ENCODE measurements at regions not wholly inside any gene's neighbourhood (a gene's known extent, or its start where the extent isn't known, plus 50 kb on each side); places are given as distances from the start of the nearest gene placed in this dataset.
"Not testable (repeated sequence)": the region's sequence is repeated elsewhere in the genome, so short reads cannot be mapped to it uniquely, and the experiment has no call there.

DNA sequence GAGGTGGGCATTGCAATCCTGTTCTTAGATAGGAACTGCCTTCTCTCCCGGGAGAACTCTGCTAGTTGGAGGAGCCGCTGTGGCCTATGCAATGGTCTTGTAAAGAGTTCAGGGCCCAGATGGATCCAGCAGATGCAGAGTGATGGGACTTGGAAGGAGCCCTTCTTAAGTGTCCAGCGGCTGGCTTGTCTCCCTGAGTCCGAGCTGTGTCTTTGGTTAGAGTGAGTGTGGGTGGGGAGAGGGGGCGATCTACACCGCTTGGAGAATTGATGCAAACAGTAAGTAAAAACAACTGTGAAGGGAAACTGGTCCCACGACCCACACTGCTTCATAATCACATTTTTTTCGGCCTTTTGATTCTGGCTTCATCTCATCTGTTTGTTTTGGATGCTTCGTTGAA, 89.8 kb upstream of the CYRIA start:
- Histone ChIP-seq H2BK15ac (ENCODE audit: low read depth, low read length) (no peak overlapping the region), H3K18ac (ENCODE audit: insufficient read length, low read depth, low read length) (no peak overlapping the region), H2AK5ac (ENCODE audit: insufficient read length, low read length) (no peak overlapping the region), H2AFZ (ENCODE audit: low read length) (no peak overlapping the region), H3K9ac (ENCODE audit: extremely low read depth, insufficient read length, low read length) (no peak overlapping the region), H3K9me3 (ENCODE audit: control insufficient read depth, low read depth, low read length) (no peaks in the 10 kb centered on the region), H2BK120ac (ENCODE audit: low read depth, low read length, poor library complexity, severe bottlenecking) (no peak overlapping the region), H3K4me1 (ENCODE audit: insufficient read depth, low read length) (no peaks in the 10 kb centered on the region), H3K79me1 (ENCODE audit: insufficient read depth, low read depth, low read length, poor library complexity, severe bottlenecking) (no peaks in the 10 kb centered on the region), H4K91ac (ENCODE audit: insufficient read length, low read depth, low read length) (no peak overlapping the region), H3K23me2 (ENCODE audit: insufficient read length, low read depth, low read length, poor library complexity, severe bottlenecking) (no peaks in the 10 kb centered on the region), H3K79me2 (ENCODE audit: insufficient read depth, low read length) (no peaks in the 10 kb centered on the region), H3T11ph (ENCODE audit: low read length) (no peak overlapping the region), H2BK5ac (ENCODE audit: insufficient read length, low read length) (no peak overlapping the region), H3K4ac (ENCODE audit: low read depth, low read length) (no peak overlapping the region), H4K20me1 (ENCODE audit: control insufficient read depth, insufficient read depth, insufficient read length) (no peaks in the 10 kb centered on the region), H3K4me2 (ENCODE audit: insufficient read depth, insufficient read length, low read length) (no peak overlapping the region), H3K56ac (ENCODE audit: insufficient read length, low read depth, low read length) (no peak overlapping the region), H2BK20ac (ENCODE audit: low read depth, low read length, poor library complexity, severe bottlenecking) (no peak overlapping the region), H3K27me3 (ENCODE audit: insufficient read depth, low read length) (no peaks in the 10 kb centered on the region), H4K8ac (replicated peaks; ENCODE audit: insufficient read length, low read depth, low read length) (no peak overlapping the region), H3K27ac (ENCODE audit: insufficient read length, low read depth, low read length) (no peak overlapping the region), H4K5ac (ENCODE audit: insufficient read length, low read depth, low read length) (no peak overlapping the region), H3K23ac (ENCODE audit: insufficient read length, low read depth, low read length) (no peak overlapping the region), H2BK12ac (ENCODE audit: insufficient read length, low read depth, low read length) (no peak overlapping the region), H3K14ac (ENCODE audit: insufficient read depth, low read length) (no peak overlapping the region)
- no peak overlapping the region for H3K27ac Mint-ChIP-seq
- no peaks in the 10 kb centered on the region for H3K36me3 Mint-ChIP-seq (ENCODE audit: insufficient read depth in 1 of 3, low read depth in 3 of 3)
- peaks cover 0 to 4% of the 10 kb centered on the region in 2 experiments; a peak in 3 of 4 replicates for H3K4me1 Mint-ChIP-seq
- no CpG with 5 or more reads among the region's 9 CpGs for WGBS (ENCODE audit: extremely low coverage, insufficient read length, low lambda C conversion rate)
- no peak overlapping the region for H3K4me3 Mint-ChIP-seq
- no peak for DNase-seq
- TF ChIP-seq, protein P1, sequence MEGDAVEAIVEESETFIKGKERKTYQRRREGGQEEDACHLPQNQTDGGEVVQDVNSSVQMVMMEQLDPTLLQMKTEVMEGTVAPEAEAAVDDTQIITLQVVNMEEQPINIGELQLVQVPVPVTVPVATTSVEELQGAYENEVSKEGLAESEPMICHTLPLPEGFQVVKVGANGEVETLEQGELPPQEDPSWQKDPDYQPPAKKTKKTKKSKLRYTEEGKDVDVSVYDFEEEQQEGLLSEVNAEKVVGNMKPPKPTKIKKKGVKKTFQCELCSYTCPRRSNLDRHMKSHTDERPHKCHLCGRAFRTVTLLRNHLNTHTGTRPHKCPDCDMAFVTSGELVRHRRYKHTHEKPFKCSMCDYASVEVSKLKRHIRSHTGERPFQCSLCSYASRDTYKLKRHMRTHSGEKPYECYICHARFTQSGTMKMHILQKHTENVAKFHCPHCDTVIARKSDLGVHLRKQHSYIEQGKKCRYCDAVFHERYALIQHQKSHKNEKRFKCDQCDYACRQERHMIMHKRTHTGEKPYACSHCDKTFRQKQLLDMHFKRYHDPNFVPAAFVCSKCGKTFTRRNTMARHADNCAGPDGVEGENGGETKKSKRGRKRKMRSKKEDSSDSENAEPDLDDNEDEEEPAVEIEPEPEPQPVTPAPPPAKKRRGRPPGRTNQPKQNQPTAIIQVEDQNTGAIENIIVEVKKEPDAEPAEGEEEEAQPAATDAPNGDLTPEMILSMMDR (conservative IDR thresholded peaks at IDR 0.05) = no peak
- H3K27me3 Mint-ChIP-seq (ENCODE audit: low read depth) = peaks cover 5% of the 10 kb centered on the region
- H3K9me3 Mint-ChIP-seq = no peaks in the 10 kb centered on the region

DNA sequence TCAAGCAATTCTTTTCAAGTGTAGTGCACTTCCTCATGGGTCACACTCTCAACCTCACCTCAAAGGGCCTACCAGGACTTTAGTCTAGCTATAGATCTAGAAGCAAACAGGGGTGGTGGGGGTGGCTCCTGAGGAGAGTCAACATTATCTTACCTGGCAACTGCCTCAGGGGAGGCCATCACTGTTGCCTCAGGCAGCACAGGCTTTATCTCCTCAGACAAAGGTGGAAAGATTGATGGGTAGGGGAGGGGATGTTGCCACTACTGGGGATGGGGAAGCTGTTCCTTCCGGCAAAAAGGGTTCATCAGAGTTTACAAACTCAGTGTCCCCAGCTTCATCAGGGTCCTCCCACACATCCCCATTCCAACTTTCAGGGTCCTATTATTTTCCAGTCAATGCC, 87.4 kb upstream of the CYRIA start:
- H4K8ac ChIP-seq (replicated peaks; ENCODE audit: insufficient read length, low read depth, low read length); H3K79me2 ChIP-seq (ENCODE audit: insufficient read depth, low read length); H2BK20ac ChIP-seq (ENCODE audit: low read depth, low read length, poor library complexity, severe bottlenecking); H3K4me1 ChIP-seq (ENCODE audit: insufficient read depth, low read length); H4K91ac ChIP-seq (ENCODE audit: insufficient read length, low read depth, low read length); H3K4ac ChIP-seq (ENCODE audit: low read depth, low read length); H3K9me3 ChIP-seq (ENCODE audit: control insufficient read depth, low read depth, low read length); H3K4me3 Mint-ChIP-seq; H4K5ac ChIP-seq (ENCODE audit: insufficient read length, low read depth, low read length); H3K27ac ChIP-seq (ENCODE audit: insufficient read length, low read depth, low read length); H3K23ac ChIP-seq (ENCODE audit: insufficient read length, low read depth, low read length); H3K9ac ChIP-seq (ENCODE audit: extremely low read depth, insufficient read length, low read length); H3K18ac ChIP-seq (ENCODE audit: insufficient read length, low read depth, low read length); H2BK12ac ChIP-seq (ENCODE audit: insufficient read length, low read depth, low read length); H3K27me3 Mint-ChIP-seq (ENCODE audit: low read depth); H3K23me2 ChIP-seq (ENCODE audit: insufficient read length, low read depth, low read length, poor library complexity, severe bottlenecking); H3K79me1 ChIP-seq (ENCODE audit: insufficient read depth, low read depth, low read length, poor library complexity, severe bottlenecking); H2BK120ac ChIP-seq (ENCODE audit: low read depth, low read length, poor library complexity, severe bottlenecking); H3K9me3 Mint-ChIP-seq; H3K4me2 ChIP-seq (ENCODE audit: insufficient read depth, insufficient read length, low read length); H3K36me3 Mint-ChIP-seq (ENCODE audit: insufficient read depth in 1 of 3, low read depth in 3 of 3); H3K14ac ChIP-seq (ENCODE audit: insufficient read depth, low read length); H3K27ac Mint-ChIP-seq; H2AFZ ChIP-seq (ENCODE audit: low read length); H3T11ph ChIP-seq (ENCODE audit: low read length); H4K20me1 ChIP-seq (ENCODE audit: control insufficient read depth, insufficient read depth, insufficient read length); H3K56ac ChIP-seq (ENCODE audit: insufficient read length, low read depth, low read length); H3K4me1 Mint-ChIP-seq; H3K27me3 ChIP-seq (ENCODE audit: insufficient read depth, low read length); H2BK5ac ChIP-seq (ENCODE audit: insufficient read length, low read length); H2AK5ac ChIP-seq (ENCODE audit: insufficient read length, low read length); H2BK15ac ChIP-seq (ENCODE audit: low read depth, low read length); DNase-seq: not testable (repeated sequence)
- no CpG with 5 or more reads among the region's 1 CpG for WGBS (ENCODE audit: extremely low coverage, insufficient read length, low lambda C conversion rate)

Measured in H9 (cell line).